ENCODE measurements at regions not wholly inside any gene's neighbourhood (a gene's known extent, or its start where the extent isn't known, plus 50 kb on each side); places are given as distances from the start of the nearest gene placed in this dataset.

DNA sequence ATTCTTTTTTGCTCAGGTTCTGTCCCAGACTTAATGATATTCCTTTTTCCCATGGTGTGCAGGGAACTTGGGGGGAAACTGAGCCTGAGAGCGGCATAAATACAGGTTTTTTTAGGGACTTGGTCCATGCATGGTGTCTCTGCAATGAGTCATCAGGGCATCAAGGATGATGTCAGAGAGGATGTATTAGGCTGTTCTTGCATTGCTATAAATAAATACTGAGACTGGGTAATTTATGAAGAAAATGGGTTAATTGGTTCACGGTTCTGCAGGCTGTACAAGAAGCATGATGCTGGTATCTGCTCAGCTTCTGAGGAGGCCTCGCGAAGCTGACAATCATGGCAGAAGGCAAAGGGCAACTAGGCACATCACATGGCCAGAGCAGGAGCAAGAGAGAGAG is 185.4 kb downstream of the RAB11FIP2 start:
- no peak for DNase-seq (ENCODE audit: low read depth in 2 of 2)

DNA sequence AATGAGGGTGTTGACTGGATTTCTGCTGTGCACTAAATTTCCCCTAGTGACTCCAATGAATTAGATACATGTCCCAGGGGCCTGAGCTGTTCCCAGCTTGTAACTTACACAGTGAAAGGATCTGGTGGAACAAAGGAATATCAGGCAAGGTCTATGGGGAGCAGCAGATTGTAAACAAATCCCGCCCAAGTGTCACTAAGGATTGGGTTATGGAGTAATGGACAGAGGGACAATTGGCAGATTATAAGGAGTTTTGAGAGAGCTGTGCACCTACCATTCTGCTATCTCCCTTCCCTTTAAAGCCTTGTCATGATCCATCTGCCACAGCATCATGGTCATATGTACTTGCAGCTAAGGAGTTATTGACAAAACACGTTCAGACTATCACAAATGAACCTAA is 183.0 kb downstream of the RAB11FIP2 start:
- no peak for DNase-seq (ENCODE audit: low read depth in 2 of 2)

DNA sequence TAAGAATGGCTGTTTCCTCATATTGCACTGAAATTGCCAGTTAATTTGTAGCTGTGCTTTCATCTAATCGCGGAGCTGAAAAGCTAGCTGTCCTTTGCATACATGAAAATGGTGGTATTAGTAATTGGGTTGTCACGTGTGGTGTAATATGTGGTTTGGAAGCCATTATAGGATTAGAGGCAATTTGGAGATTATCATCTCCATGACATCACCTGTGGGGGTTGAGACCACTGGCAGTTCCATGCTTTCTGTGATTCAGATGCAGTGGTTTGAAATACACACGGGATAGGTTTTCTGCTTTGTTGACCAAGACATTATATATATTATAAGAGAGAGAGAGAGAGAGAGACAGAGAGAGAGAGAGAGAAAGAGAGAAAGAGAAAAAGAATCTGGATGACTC is 180.8 kb downstream of the RAB11FIP2 start:
- DNase-seq (ENCODE audit: low read depth in 2 of 2): no peak

DNA sequence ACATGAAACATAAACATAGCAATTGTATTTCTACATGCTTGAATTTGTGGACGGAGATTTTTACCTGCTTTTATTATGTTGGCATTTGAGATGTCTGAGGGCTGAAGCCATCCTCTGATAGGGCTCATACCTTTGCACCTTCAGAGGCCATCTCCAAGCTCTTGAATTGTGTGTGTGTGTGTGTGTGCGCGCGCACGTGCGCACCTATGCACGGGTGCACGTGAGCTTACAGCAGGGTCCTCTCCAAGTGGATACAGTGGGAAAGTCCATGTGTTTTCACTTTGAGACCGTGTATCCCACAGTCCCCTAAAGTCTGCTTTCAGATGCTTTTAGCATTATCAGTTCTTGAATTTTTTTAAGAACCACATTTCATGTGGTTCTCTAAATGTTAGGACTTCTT is 178.6 kb downstream of the RAB11FIP2 start:
- DNase-seq (ENCODE audit: low read depth in 2 of 2): no peak

DNA sequence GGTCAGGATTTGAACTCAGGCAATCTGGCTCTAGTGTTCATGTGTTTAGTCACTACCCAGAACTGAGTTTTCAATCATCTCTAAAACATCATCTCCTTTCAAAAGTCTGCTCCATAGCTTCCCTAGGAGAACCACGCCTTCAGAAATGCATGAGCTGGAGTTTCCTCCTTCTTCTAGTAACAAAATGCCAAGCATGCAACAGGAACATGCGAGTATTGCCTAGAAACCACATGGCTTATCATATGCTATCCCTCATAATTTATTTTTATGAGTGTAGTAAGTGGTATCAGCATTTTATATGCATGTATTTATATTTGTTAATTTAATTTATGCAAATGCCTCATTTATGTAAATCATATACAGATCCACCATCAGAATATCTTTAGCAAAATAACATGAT is 170.9 kb downstream of the RAB11FIP2 start:
- no peak for DNase-seq (ENCODE audit: low read depth in 2 of 2)

DNA sequence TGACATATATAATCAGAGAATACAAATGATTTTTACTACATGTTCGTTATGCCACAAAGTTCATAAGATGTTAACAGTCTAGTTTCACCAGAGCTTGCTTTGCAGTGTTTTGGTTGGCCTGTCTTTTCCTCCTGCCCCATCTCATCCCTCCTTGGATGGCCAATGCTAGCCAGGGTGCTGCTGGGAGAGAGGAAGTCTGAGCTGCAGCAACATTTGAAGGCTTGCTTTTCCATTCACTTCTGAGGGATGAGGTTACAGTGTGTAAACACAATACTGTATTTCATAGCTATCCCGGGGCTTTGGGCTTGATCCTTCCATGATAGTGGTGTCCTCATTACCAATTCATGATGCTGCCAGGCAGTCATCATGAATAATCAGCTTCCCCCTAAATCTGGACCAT is 170.5 kb downstream of the RAB11FIP2 start:
- DNase-seq (ENCODE audit: low read depth in 2 of 2): no peak

DNA sequence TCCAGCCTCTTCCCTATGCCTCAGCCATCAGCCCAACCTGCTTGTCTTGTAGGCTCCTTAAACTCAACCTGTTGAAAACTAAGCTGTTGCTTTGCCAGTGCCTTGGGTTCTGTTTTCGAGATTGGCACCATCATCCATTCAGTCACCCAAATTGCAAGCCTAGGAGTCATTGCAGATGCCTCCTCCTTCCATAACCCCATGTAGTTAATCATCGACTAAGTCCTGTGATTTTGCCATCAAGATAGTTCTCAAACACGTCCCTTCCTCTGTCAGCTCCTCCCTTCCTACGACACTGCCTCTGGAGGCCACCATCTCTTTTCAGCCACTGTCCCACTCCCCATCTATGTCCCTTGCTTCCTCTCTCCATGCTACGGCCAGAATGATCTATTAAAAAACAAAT is 168.1 kb downstream of the RAB11FIP2 start:
- DNase-seq (ENCODE audit: low read depth in 2 of 2): no peak

DNA sequence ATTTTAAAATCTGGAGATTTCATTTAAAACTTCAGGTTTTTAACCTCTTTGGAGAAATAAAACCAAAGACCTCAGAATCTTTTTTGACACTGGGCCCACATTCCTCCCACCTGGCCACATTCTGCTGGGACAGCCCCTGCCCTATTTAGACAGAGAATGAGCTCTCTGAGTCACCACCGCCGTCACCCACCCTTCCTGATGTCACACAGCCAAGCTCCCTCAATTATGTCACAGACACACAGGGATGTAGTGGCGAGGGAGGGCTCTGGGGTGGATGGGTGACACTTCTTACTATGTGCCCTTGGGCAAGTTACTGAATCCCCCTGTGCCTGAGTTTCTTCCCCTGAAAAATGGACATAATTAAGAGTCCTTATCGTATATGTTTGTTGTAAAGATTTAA is 162.6 kb downstream of the RAB11FIP2 start:
- no peak for DNase-seq (ENCODE audit: low read depth in 2 of 2)

DNA sequence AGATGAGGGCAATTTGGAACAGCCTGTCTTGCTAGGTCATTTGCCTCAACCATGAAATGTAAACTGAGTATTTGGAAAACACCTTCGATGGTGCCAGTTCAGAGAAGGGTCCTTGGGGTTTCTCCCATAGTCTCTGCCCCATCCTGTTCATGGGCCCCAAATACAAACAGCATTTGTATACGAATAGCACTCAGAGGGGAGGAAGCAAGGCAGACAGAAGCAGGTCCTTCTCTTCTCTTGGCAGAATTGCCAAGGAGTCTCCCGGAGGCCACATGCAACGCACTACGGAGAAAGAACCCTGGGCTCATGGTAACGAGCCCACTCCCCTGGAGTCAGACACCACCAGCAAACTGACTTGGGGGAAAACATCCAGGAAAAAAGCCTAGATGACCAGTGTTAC is 162.1 kb downstream of the RAB11FIP2 start:
- no peak for DNase-seq (ENCODE audit: low read depth in 2 of 2)

DNA sequence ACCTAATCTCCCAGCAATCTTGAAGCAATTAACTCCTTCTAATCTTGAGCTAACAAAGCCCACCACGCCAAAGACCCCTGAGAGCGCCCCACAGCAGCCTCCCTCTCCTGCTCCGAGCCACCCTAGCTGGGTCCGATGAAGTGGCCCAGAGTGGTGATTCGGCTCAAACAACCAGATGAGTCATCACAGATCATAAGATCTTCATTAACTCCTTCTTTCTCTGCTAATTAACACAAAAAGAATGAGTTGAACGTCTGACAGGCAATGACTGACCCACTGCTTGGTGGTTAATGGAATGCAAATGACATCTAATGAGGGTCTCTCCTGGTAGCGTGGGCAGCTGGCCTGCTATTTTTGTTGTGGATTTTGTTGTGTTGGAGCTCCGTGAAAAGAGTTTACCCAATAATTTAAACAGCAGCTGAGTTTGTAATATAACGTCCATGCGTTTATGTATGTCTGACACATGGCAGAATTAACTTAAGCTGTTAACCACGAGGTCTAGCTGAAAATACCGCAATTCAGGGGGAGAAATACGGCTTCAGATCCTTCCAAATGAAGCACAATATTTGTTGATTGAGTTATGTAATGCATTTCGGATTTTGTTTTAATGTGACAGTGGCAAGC is 161.4 kb downstream of the RAB11FIP2 start:
- no peak for DNase-seq (ENCODE audit: low read depth in 2 of 2)

DNA sequence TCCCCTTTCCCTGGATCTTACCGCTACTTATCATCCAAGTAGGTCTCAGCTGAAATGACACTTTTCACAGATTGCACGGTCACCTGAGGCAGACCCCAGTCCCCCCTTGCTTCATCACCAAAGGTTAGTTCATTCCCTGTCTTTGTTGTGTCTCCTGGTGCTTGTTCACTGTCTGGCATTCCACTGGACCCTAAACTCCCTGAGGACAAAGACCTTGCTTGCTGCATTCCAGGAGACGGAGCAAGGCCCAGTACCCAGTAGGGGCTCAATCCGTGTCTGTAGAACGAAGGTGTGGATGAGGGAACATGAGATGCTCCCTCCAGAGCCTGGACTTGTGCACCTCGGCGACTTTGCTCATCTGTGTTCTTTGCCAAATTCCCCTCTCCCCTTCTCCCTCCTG is 160.0 kb downstream of the RAB11FIP2 start:
- DNase-seq (ENCODE audit: low read depth in 2 of 2): no peak

DNA sequence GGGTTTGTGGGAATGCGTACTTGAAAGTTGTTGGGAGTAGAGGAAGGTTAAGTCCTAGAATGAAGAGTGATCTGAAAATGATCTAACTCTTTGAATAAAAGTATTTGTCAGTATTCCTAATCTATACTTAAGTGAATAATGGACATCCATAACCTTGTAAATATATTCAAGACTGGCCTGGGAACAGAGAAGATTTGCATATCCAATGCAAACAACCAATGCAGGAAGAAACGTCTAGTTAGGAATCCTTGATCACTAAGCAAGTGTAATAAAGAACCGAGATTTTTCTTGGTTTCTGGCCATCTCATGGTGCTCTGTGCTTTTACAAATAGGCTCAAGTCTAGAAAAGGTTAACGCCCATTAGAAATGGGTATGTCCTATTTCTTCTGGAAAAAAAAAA is 157.1 kb downstream of the RAB11FIP2 start:
- no peak for DNase-seq (ENCODE audit: low read depth in 2 of 2)

DNA sequence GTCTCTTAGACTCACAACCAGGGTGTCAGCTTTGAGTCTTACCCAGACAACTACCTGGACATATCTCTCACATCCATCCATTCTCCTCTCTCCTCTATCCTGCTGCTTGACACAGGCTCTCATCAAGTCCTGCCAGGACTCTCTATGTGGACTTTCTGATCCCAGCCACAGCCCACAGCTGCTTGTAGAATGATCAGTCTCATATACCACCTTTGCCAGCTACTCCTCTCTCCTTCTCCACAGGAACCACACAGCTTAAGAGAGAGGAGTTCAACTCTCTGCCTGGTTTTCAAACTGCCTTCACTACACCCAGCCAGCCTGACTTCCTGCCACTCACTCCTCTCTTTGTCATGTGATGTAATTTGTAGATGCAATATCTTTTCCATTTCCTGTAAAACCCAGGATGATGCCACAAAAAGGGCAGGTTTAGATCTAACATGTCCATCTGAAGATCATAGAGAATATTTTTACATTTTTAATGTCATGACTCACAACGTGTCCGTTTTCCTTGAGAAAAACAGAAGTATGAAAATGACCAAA is 154.0 kb downstream of the RAB11FIP2 start:
- no peak for DNase-seq (ENCODE audit: low read depth in 2 of 2)

DNA sequence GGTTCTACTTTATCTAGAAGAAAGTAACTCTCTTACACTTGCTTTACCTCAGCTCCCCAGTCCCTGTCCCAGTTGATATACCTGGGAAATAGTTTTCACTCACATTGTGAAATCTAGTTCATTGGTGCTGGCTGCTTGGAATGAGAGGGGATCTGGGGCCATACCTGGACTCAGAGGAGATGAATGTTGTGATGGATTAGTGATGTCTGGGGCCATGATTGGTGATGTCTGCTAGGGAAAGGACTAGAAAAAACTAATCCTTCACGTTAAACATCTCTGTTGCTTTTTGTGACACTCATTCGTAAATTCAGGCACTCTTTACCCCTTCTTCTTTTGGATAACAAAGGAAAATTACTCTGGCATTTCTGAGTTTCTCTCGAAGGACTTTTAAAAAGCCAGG is 152.4 kb downstream of the RAB11FIP2 start:
- no peak for DNase-seq (ENCODE audit: low read depth in 2 of 2)

DNA sequence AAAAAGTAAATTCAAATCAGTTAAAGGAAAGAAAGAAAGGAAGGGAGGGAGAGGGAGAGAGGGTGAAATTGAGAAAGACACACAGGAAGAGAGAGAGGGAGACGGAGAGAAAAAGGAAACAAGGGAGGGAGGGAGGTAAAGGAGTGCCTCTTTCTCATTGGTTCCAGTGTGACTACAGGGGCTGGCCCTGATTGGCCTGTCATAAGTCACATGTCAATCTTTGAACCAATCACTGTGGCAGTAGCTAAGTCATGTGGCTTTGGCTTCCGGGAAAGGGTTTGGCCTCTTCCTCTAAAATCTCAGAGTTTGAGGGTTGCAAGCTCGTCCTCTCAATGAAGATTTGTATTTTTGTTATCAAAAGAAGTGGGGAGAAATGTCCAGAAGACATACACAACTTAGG is 150.2 kb downstream of the RAB11FIP2 start:
- DNase-seq (ENCODE audit: low read depth in 2 of 2): no peak

DNA sequence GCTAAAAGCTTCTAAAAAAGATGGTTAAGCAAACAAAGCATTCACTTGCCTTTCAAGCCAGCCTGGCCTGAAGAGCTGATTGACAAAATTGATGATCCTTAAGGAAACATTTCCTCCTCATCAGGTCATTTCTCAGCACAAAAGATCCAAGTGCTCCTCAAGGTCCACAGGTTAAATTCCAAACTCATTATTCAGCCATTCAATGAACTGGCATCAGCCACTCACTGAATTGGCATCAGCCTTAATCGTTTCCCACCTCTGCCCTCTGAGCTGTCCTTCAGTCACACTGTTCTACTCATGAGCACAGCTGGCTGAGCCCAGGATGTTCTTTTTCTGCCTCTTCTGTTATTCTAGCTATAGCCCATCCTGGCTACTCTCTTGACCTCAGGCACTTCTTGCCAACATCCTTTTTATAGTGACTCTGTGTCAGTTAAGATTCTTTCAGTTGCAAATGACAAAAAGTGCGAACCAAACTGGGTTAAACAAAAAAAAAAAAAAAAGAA is 147.5 kb downstream of the RAB11FIP2 start:
- DNase-seq (ENCODE audit: low read depth in 2 of 2): no peak

DNA sequence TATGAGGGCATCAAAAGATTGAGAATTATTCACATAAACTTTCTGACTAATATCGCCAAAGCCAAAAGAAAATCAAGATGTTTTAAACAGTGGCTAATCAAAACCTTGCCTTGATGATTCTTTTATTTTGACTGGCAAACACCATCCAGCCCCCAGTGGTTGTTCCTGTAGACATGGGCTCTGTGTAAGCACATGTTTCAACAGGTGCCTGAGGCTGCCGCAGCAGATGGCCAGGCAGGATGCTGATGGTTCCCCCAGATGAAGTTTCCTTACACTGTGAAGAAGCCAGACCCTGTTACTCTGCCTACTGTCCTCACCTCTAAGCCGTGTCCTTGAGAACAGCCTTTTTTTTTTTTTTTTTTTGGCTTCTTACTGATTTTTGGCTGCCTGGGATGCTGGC is 146.5 kb downstream of the RAB11FIP2 start:
- no peak for DNase-seq (ENCODE audit: low read depth in 2 of 2)

DNA sequence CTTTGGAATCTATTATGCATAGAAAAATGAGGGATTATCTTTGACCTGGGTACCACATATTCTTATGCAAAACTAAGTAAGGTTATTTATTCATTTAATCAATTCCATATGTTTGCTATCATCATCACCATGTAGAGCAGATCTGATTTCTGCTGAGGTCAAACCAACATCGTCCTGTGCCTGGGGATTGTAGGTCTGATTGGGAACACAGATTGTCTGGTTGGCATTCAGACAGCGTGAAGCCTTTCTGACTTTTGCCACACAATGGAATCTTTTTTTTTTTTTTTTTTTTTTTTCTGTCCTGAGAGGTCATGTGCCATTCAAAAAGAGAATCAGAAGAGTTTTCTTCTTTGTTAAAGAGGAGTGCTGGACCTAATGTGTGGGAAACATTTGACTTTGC is 142.9 kb downstream of the RAB11FIP2 start:
- no peak for DNase-seq (ENCODE audit: low read depth in 2 of 2)

DNA sequence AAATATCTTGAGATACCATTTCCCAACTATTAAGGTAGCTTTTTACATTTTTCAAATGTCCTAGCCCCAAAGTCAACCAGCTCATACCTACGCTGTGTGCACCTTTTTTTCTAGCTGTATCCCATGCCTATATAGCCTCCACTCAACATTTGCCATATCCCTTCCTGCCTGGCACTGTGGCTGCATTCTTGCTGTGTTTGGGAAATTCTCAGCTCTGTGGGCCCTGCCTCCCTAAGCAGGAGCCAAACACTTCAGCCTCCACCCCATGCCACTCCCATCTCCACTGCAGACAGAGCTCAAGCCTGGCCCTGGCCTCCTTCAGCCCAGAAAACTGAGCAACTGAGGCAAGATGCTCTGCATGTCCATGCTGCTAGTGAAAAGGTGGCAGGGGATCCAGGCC is 141.3 kb downstream of the RAB11FIP2 start:
- no peak for DNase-seq (ENCODE audit: low read depth in 2 of 2)

DNA sequence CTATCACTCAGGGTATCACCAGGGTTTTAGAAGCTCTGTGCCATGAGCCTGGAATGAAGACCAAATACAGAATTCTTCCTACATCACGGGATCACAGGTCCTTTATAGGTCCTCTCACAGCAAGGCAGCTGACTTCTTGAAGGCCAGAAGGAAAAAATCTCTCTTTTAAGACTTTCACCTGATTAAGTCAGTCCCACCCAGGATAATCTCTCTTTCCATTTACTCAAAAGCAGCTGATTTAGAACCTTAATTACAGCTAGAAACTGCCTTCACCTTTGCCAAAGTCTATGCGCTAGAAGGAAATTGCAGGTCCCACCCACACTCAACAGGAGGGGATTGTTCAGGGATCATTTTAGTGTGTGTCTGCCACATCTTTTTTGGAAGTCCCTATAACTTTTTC is 135.1 kb downstream of the RAB11FIP2 start:
- no peak for DNase-seq (ENCODE audit: low read depth in 2 of 2)

DNA sequence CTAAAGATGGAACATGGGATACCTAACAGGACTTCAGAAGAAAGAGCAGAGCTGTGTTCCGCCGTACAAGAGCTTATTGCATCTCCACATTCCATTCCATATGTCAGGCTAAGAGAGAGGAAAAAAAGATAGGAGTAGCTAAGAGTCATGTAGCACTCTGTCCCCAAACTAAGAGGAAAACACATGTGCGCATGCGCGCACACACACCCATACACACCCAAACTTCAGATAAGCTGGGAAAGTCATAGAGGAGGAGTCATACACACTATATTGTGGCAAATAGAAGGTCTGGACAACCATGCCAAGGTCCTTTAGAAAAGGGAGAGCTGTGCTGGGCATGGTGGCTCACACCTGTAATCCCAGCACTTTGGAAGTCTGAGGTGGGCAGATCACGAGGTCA is 132.4 kb downstream of the RAB11FIP2 start:
- no peak for DNase-seq (ENCODE audit: low read depth in 2 of 2)

DNA sequence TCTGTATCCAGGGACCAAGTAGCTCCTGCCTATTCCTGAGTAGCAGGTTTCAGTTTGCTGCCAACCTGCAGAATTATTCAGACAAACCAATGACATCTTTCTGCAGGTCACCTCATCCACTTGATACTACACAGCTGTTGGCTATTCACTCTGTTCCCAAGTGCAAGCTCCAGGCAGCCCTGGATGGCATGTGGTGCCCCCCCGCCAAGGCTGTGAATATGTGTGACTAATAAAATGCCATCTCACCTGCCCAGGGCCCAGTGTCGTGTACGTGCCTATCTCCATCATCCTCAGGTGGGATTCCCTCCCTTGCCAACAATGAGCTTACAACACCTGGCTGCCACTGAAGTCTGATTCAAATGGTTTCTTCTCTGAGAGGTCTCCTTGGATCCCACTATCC is 125.8 kb downstream of the RAB11FIP2 start:
- DNase-seq (ENCODE audit: low read depth in 2 of 2): no peak

DNA sequence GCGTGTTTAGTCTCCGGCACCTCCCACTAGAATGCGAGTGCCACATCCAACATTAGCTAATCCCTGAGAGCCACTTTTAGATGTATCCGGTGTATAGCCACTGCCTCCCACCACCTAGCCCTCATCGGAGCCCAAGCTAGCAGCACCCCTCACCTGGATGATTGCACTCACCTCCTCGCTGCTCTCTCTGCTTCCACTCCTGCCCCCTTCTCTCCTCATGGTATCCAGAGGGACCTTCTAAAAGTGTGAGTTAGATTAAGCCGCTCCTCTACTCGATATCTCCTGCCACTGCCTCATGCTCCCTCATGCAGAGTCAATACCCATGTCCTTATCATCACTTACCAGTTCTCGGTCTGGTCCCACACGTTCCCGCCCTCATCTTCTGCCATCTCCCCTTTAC is 125.3 kb downstream of the RAB11FIP2 start:
- DNase-seq (ENCODE audit: low read depth in 2 of 2): no peak

DNA sequence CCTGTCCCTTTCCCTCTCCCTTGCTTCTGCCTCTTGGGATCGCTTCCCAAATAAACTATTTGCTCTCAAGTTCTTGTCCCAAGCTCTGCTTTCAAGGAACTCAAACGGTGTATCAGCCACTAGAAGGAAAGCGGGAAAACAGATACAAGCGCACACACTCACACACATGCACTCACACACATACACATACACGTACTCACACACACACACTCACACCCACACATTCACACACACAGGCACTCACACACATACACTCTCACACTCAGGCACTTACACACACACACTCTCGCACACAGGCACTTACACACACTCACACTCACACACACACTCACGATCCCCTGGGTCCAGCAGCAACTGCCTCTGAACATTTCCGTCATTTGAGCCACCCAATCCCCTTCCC is 121.9 kb downstream of the RAB11FIP2 start:
- DNase-seq (ENCODE audit: low read depth in 2 of 2): no peak

Data from dermis microvascular lymphatic vessel endothelial cell (primary cell).